ENCODE measurements at regions not wholly inside any gene's neighbourhood (a gene's known extent, or its start where the extent isn't known, plus 50 kb on each side); places are given as distances from the start of the nearest gene placed in this dataset.

- DNase-seq (no peak), ATAC-seq (ENCODE audit: insufficient read depth, low FRiP score) (no peak)
- H3K9me3 ChIP-seq (ENCODE audit: control insufficient read depth in 4 of 4, insufficient read depth in 3 of 4, low read length in 3 of 4), result no peaks in the 10 kb centered on the region
Measured at GRCh38 chr2:83665894-83666293, 793.2 kb downstream of the SUCLG1 start.

GRCh38 chr2:83665154-83665553, 793.9 kb downstream of the SUCLG1 start:
- no peaks in the 10 kb centered on the region for H3K9me3 ChIP-seq (ENCODE audit: control insufficient read depth in 4 of 4, insufficient read depth in 3 of 4, low read length in 3 of 4)
- H3K9ac ChIP-seq (ENCODE audit: insufficient read depth in 1 of 2, low read length in 2 of 2), result no peak overlapping the region
- no peak overlapping the region for H3K27ac ChIP-seq (ENCODE audit: low read depth in 1 of 2, low read length in 1 of 2)
- H3K4me3 ChIP-seq, result no peak overlapping the region
- ATAC-seq (ENCODE audit: insufficient read depth, low FRiP score), result no peak
- no peak for DNase-seq
- 95 to 97% methylated on average over 1 of the region's 1 CpG for WGBS, 2 donors
- no peaks in the 10 kb centered on the region for H3K36me3 ChIP-seq (ENCODE audit: control insufficient read depth in 4 of 4, insufficient read depth in 4 of 4, low read length in 4 of 4)
- H3K27me3 ChIP-seq (ENCODE audit: control insufficient read depth in 3 of 3, insufficient read depth in 3 of 3, low read length in 2 of 3), result no peaks in the 10 kb centered on the region
- no peaks in the 10 kb centered on the region for H3K4me1 ChIP-seq (ENCODE audit: control insufficient read depth in 5 of 5, insufficient read depth in 5 of 5, low read length in 5 of 5)
- no peak for TF ChIP-seq CTCF (IDR thresholded peaks at IDR 0.05; ENCODE audit: control extremely low read depth, extremely low read depth)

More at GRCh38 chr2:83665894-83666293, 793.2 kb downstream of the SUCLG1 start:
- H3K36me3 ChIP-seq (ENCODE audit: control insufficient read depth in 4 of 4, insufficient read depth in 4 of 4, low read length in 4 of 4), result no peaks in the 10 kb centered on the region
- H3K27me3 ChIP-seq (ENCODE audit: control insufficient read depth in 3 of 3, insufficient read depth in 3 of 3, low read length in 2 of 3), result no peaks in the 10 kb centered on the region
- H3K4me3 ChIP-seq, result no peak overlapping the region
- 58 to 61% methylated on average over 2 of the region's 2 CpGs for WGBS, 2 donors
- no peak for TF ChIP-seq CTCF (IDR thresholded peaks at IDR 0.05; ENCODE audit: control extremely low read depth, extremely low read depth)
- H3K4me1 ChIP-seq (ENCODE audit: control insufficient read depth in 5 of 5, insufficient read depth in 5 of 5, low read length in 5 of 5), result no peaks in the 10 kb centered on the region
- H3K27ac ChIP-seq (ENCODE audit: low read depth in 1 of 2, low read length in 1 of 2), result no peak overlapping the region
- H3K9ac ChIP-seq (ENCODE audit: insufficient read depth in 1 of 2, low read length in 2 of 2), result no peak overlapping the region

GRCh38 chr2:83661711-83662110, 797.4 kb downstream of the SUCLG1 start:
- H3K4me1 ChIP-seq (ENCODE audit: control insufficient read depth in 5 of 5, insufficient read depth in 5 of 5, low read length in 5 of 5), result no peaks in the 10 kb centered on the region
- WGBS, 2 donors, result 93 to 97% methylated on average over 1 of the region's 1 CpG
- no peak for TF ChIP-seq CTCF (IDR thresholded peaks at IDR 0.05; ENCODE audit: control extremely low read depth, extremely low read depth)
- no peak for ATAC-seq (ENCODE audit: insufficient read depth, low FRiP score)
- H3K9me3 ChIP-seq (ENCODE audit: control insufficient read depth in 4 of 4, insufficient read depth in 3 of 4, low read length in 3 of 4), result no peaks in the 10 kb centered on the region
- no peak overlapping the region for H3K4me3 ChIP-seq
- H3K27ac ChIP-seq (ENCODE audit: low read depth in 1 of 2, low read length in 1 of 2), result no peak overlapping the region
- no peaks in the 10 kb centered on the region for H3K27me3 ChIP-seq (ENCODE audit: control insufficient read depth in 3 of 3, insufficient read depth in 3 of 3, low read length in 2 of 3)
- no peak for DNase-seq
- no peak overlapping the region for H3K9ac ChIP-seq (ENCODE audit: insufficient read depth in 1 of 2, low read length in 2 of 2)
- no peaks in the 10 kb centered on the region for H3K36me3 ChIP-seq (ENCODE audit: control insufficient read depth in 4 of 4, insufficient read depth in 4 of 4, low read length in 4 of 4)

GRCh38 chr2:83654091-83654611, 804.9 kb downstream of the SUCLG1 start:
- no peak for TF ChIP-seq CTCF (IDR thresholded peaks at IDR 0.05; ENCODE audit: control extremely low read depth, extremely low read depth)
- H3K36me3 ChIP-seq (ENCODE audit: control insufficient read depth in 4 of 4, insufficient read depth in 4 of 4, low read length in 4 of 4), result no peaks in the 10 kb centered on the region
- H3K4me3 ChIP-seq, result no peak overlapping the region
- WGBS, 2 donors, result 61 to 67% methylated on average over 1 of the region's 1 CpG
- ATAC-seq (ENCODE audit: insufficient read depth, low FRiP score), result no peak
- no peak for DNase-seq
- H3K9ac ChIP-seq (ENCODE audit: insufficient read depth in 1 of 2, low read length in 2 of 2), result no peak overlapping the region
- peaks cover 0 to 8% (median 5%) of the 10 kb centered on the region in 5 donors for H3K4me1 ChIP-seq (ENCODE audit: control insufficient read depth in 5 of 5, insufficient read depth in 5 of 5, low read length in 5 of 5)
- no peak overlapping the region for H3K27ac ChIP-seq (ENCODE audit: low read depth in 1 of 2, low read length in 1 of 2)
- H3K9me3 ChIP-seq (ENCODE audit: control insufficient read depth in 4 of 4, insufficient read depth in 3 of 4, low read length in 3 of 4), result no peaks in the 10 kb centered on the region
- no peaks in the 10 kb centered on the region for H3K27me3 ChIP-seq (ENCODE audit: control insufficient read depth in 3 of 3, insufficient read depth in 3 of 3, low read length in 2 of 3)
